GM12878 (cell line): ENCODE measurements at regions not wholly inside any gene's neighbourhood (a gene's known extent, or its start where the extent isn't known, plus 50 kb on each side); places are given as distances from the start of the nearest gene placed in this dataset.

Experiments
- ATF7 ChIP-seq: fragments of 450-650 bp; IDR thresholded peaks from 2 replicates; pipeline ENCODE4 v1.6.1; 2016; ENCODE audit warnings: low read depth, mild to moderate bottlenecking
- CBX5 ChIP-seq: sonication (generic); IDR thresholded peaks from 2 replicates; pipeline ENCODE4 v1.6.1; 2016; ENCODE audit warnings: low read depth, moderate library complexity, mild to moderate bottlenecking, inconsistent platforms
- CHD4 ChIP-seq: fragments of 200-600 bp; sonication (generic); IDR thresholded peaks from 2 replicates; pipeline ENCODE4 v1.6.1; 2016; ENCODE audit warnings: mild to moderate bottlenecking
- CTCF ChIP-seq, 3 experiments: IDR thresholded peaks in 2 of 3; conservative IDR thresholded peaks in 1 of 3; 2 replicates each; pipeline ENCODE4 v1.5.1; 2011; ENCODE audit warnings: low read depth in 3 of 3, low read length in 3 of 3, mild to moderate bottlenecking in 3 of 3, control low read depth in 2 of 3, moderate library complexity in 2 of 3, inconsistent platforms in 1 of 3, mixed read lengths in 1 of 3; ENCODE audit not compliant: control insufficient read depth in 2 of 3, insufficient read depth in 1 of 3; ENCODE audit errors: extremely low read depth in 1 of 3
- E2F8 ChIP-seq: fragments of 450-650 bp; IDR thresholded peaks from 2 replicates; pipeline ENCODE4 v1.6.1; 2018; ENCODE audit warnings: mild to moderate bottlenecking, low read depth, moderate library complexity; ENCODE audit not compliant: partially characterized antibody
- GATAD2B ChIP-seq: fragments of 450-650 bp; conservative IDR thresholded peaks from 2 replicates; pipeline ENCODE4 v1.6.1; 2017; ENCODE audit warnings: low read depth, mild to moderate bottlenecking, moderate library complexity
- HDGF ChIP-seq: fragments of 450-650 bp; IDR thresholded peaks from 2 replicates; pipeline ENCODE4 v1.6.1; 2016; ENCODE audit warnings: antibody characterized with exemption
- IKZF1 ChIP-seq: fragments of 450-650 bp; conservative IDR thresholded peaks from 2 replicates; pipeline ENCODE4 v1.6.1; 2017; ENCODE audit warnings: antibody characterized with exemption, mild to moderate bottlenecking
- KAT2A ChIP-seq: conservative IDR thresholded peaks from 2 replicates; pipeline ENCODE4 v1.6.1; 2011; ENCODE audit warnings: low read depth, low read length; ENCODE audit not compliant: control insufficient read depth
- MEF2A ChIP-seq: IDR thresholded peaks from 2 replicates; pipeline ENCODE4 v1.6.1; 2011; ENCODE audit warnings: low read depth, mild to moderate bottlenecking, low read length, moderate library complexity; ENCODE audit not compliant: insufficient read depth
- MEF2B ChIP-seq: fragments of 450-650 bp; IDR thresholded peaks from 2 replicates; pipeline ENCODE4 v1.6.1; 2018; ENCODE audit warnings: mild to moderate bottlenecking, moderate library complexity; ENCODE audit not compliant: partially characterized antibody, poor library complexity, severe bottlenecking
- MTA2 ChIP-seq: fragments of 450-650 bp; IDR thresholded peaks from 2 replicates; pipeline ENCODE4 v1.6.1; 2016; ENCODE audit warnings: low read depth, mild to moderate bottlenecking, moderate library complexity
- MTA3 ChIP-seq: IDR thresholded peaks from 2 replicates; pipeline ENCODE4 v1.6.1; 2012; ENCODE audit warnings: low read length, inconsistent platforms, borderline replicate concordance
- NR2F1 ChIP-seq: fragments of 450-650 bp; conservative IDR thresholded peaks from 2 replicates; pipeline ENCODE4 v1.6.1; 2017; ENCODE audit warnings: mild to moderate bottlenecking
- POLR2AphosphoS5 ChIP-seq: IDR thresholded peaks from 2 replicates; pipeline ENCODE4 v1.6.1; 2011; ENCODE audit warnings: mild to moderate bottlenecking, low read length, inconsistent platforms
- SIN3A ChIP-seq: IDR thresholded peaks from 2 replicates; pipeline ENCODE4 v1.6.1; 2012; ENCODE audit warnings: low read depth, low read length, improper control_type of control experiment
- SMAD5 ChIP-seq: IDR thresholded peaks from 2 replicates; pipeline ENCODE4 v1.6.1; 2016; ENCODE audit warnings: antibody characterized with exemption, low read depth
- SMARCA5 ChIP-seq: fragments of 450-650 bp; IDR thresholded peaks from 2 replicates; pipeline ENCODE4 v1.6.1; 2017; ENCODE audit warnings: mild to moderate bottlenecking
- SP1 ChIP-seq: IDR thresholded peaks from one replicate; pipeline ENCODE4 v1.6.1; 2011; ENCODE audit warnings: low read depth, low read length
- ZZZ3 ChIP-seq: IDR thresholded peaks from 2 replicates; pipeline ENCODE4 v1.6.1; 2011; ENCODE audit warnings: low read depth; ENCODE audit not compliant: control insufficient read depth, insufficient read length
- TF ChIP-seq, protein P1 (sequence below): fragments of 450-650 bp; formaldehyde crosslinking; IDR thresholded peaks from 2 replicates; pipeline ENCODE4 v1.4.0; 2022; ENCODE audit warnings: mild to moderate bottlenecking, moderate library complexity
- TF ChIP-seq, protein P2 (sequence below): fragments of 450-650 bp; conservative IDR thresholded peaks from 2 replicates; pipeline ENCODE4 v1.6.1; 2017; ENCODE audit warnings: mild to moderate bottlenecking, moderate library complexity

GRCh38 chr2:230643576-230644291 is 68.9 kb upstream of the CAB39 start (continued):
- TF ChIP-seq CBX5 (no peak), E2F8 (no peak), SIN3A (no peak), ZZZ3 (no peak), SMARCA5 (no peak), MTA2 (peak; percentile 64; the same call in 1 of the 2 replicates), SMAD5 (no peak), CTCF (IDR thresholded peaks at IDR 0.05 in 2 of 3, conservative IDR thresholded peaks at IDR 0.05 in 1 of 3; ENCODE audit: control insufficient read depth in 2 of 3, extremely low read depth in 1 of 3, insufficient read depth in 1 of 3, low read depth in 3 of 3, low read length in 3 of 3) (no peak), GATAD2B (no peak), KAT2A (no peak), SP1 (no peak), IKZF1 (peak; percentile 91), ATF7 (peak; percentile 84), MEF2A (peak; percentile 84), POLR2AphosphoS5 (no peak), MEF2B (no peak), MTA3 (peak; percentile 50; the same call in 1 of the 2 replicates), HDGF (no peak; the same call in 1 of the 2 replicates), CHD4 (no peak), NR2F1 (peak; percentile 54)
- TF ChIP-seq, protein P1, sequence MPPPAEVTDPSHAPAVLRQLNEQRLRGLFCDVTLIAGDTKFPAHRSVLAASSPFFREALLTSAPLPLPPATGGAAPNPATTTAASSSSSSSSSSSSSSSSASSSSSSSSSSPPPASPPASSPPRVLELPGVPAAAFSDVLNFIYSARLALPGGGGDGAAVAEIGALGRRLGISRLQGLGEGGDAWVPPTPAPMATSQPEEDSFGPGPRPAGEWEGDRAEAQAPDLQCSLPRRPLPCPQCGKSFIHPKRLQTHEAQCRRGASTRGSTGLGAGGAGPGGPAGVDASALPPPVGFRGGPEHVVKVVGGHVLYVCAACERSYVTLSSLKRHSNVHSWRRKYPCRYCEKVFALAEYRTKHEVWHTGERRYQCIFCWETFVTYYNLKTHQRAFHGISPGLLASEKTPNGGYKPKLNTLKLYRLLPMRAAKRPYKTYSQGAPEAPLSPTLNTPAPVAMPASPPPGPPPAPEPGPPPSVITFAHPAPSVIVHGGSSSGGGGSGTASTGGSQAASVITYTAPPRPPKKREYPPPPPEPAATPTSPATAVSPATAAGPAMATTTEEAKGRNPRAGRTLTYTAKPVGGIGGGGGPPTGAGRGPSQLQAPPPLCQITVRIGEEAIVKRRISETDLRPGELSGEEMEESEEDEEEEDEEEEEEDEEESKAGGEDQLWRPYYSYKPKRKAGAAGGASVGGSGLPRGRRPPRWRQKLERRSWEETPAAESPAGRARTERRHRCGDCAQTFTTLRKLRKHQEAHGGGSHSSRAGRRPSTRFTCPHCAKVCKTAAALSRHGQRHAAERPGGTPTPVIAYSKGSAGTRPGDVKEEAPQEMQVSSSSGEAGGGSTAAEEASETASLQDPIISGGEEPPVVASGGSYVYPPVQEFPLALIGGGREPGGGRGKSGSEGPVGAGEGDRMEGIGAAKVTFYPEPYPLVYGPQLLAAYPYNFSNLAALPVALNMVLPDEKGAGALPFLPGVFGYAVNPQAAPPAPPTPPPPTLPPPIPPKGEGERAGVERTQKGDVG (CRISPR knock-in tag) = no peak
- TF ChIP-seq, protein P2, sequence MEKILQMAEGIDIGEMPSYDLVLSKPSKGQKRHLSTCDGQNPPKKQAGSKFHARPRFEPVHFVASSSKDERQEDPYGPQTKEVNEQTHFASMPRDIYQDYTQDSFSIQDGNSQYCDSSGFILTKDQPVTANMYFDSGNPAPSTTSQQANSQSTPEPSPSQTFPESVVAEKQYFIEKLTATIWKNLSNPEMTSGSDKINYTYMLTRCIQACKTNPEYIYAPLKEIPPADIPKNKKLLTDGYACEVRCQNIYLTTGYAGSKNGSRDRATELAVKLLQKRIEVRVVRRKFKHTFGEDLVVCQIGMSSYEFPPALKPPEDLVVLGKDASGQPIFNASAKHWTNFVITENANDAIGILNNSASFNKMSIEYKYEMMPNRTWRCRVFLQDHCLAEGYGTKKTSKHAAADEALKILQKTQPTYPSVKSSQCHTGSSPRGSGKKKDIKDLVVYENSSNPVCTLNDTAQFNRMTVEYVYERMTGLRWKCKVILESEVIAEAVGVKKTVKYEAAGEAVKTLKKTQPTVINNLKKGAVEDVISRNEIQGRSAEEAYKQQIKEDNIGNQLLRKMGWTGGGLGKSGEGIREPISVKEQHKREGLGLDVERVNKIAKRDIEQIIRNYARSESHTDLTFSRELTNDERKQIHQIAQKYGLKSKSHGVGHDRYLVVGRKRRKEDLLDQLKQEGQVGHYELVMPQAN = no peak
